ENCODE measurements at regions not wholly inside any gene's neighbourhood (a gene's known extent, or its start where the extent isn't known, plus 50 kb on each side); places are given as distances from the start of the nearest gene placed in this dataset.

- H3K27me3 ChIP-seq (replicated peaks) = no peaks in the 10 kb centered on the region
- in situ Hi-C loops (cut with HindIII; ENCODE audit: low pct_ligation_motif_present, low sequenced_read_pairs) = no loop called here
- no peak overlapping the region for H3K27ac ChIP-seq
- DNase-seq = no peak
- H3K36me3 ChIP-seq (replicated peaks) = no peaks in the 10 kb centered on the region
- no peak overlapping the region for H3K4me3 ChIP-seq (ENCODE audit: low read depth, low read length)
- no peak for TF ChIP-seq CTCF (IDR thresholded peaks at IDR 0.05; ENCODE audit: low read depth, low read length, missing control alignments)
Observed at GRCh38 chr11:119974051-119974450, 163.9 kb downstream of the TRIM29 start.

DNA sequence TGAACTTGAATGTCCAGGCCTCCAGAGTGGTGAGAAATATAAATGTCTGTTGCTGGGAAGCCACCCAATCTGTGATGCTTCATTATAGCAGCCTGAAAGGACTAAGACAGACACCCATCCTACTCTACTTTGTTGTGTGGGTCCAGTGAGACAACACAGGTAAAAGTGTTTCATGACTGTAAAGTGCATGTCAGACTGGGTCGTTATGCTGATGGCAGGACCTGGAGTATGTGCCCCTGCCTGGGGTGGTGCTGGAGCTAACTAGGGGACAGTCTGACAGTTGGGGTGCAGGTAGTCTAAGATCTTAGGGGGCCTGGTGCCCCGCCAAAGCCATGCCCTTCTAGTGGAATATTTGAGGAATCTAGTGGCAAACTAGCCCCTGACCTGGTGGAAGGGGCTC is 165.6 kb downstream of the TRIM29 start:
- Histone ChIP-seq H3K27me3 (replicated peaks) (no peaks in the 10 kb centered on the region), H3K27ac (no peak overlapping the region), H3K4me3 (ENCODE audit: low read depth, low read length) (no peak overlapping the region), H3K36me3 (replicated peaks) (no peaks in the 10 kb centered on the region)
- in situ Hi-C loops (cut with HindIII; ENCODE audit: low pct_ligation_motif_present, low sequenced_read_pairs) = no loop called here
- TF ChIP-seq CTCF (IDR thresholded peaks at IDR 0.05; ENCODE audit: low read depth, low read length, missing control alignments) = no peak
- no peak for DNase-seq

DNA sequence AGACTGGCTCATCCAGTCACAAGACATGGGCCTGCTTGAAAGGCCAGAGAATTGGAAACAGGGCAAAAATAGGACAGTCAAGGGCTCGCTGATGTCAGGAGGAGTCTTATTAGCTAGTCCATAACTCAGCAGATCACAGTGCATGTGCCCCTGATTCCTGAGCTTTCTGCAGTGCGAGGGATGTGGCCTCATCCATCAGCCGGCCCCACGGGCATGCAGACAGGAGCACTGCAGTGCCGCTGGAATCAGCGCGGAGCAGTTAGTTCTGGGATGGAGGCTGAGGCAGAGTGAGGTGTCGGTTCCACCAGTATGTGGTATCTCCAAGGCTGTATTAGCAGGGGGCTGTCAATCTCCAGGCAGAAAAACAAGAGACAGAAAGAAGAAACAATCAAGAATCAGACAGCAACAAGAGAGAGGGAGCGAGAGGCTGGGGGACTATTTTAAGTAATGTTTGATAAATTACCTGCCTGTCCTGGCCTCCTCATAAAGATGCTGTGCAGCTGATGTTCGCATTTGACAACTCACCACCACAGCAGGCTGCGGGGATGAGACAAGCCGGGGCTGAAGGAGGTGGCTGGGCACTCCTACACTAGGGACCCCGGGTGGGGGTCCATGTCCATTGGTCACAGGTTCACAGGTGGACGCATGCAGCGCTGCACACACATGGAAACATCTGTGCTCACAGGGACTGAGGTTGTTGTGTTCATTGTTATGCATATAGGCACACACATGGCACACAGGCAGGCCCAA is 167.2 kb downstream of the TRIM29 start:
- no peak for TF ChIP-seq CTCF (IDR thresholded peaks at IDR 0.05; ENCODE audit: low read depth, low read length, missing control alignments)
- no peaks in the 10 kb centered on the region for H3K27me3 ChIP-seq (replicated peaks)
- no peak overlapping the region for H3K27ac ChIP-seq
- H3K4me3 ChIP-seq (ENCODE audit: low read depth, low read length) = no peak overlapping the region
- no peaks in the 10 kb centered on the region for H3K36me3 ChIP-seq (replicated peaks)
- in situ Hi-C loops (cut with HindIII; ENCODE audit: low pct_ligation_motif_present, low sequenced_read_pairs) = no loop called here
- no peak for DNase-seq

GRCh38 chr11:119964136-119965025 is 173.5 kb downstream of the TRIM29 start:
- in situ Hi-C loops (cut with HindIII; ENCODE audit: low pct_ligation_motif_present, low sequenced_read_pairs) = no loop called here
- no peak overlapping the region for H3K4me3 ChIP-seq (ENCODE audit: low read depth, low read length)
- DNase-seq = no peak

GRCh38 chr11:119957951-119958350 is 180.0 kb downstream of the TRIM29 start:
- H3K27me3 ChIP-seq (replicated peaks) = no peaks in the 10 kb centered on the region
- TF ChIP-seq CTCF (IDR thresholded peaks at IDR 0.05; ENCODE audit: low read depth, low read length, missing control alignments) = no peak
- in situ Hi-C loops (cut with HindIII; ENCODE audit: low pct_ligation_motif_present, low sequenced_read_pairs) = no loop called here
- no peak overlapping the region for H3K4me3 ChIP-seq (ENCODE audit: low read depth, low read length)
- no peaks in the 10 kb centered on the region for H3K36me3 ChIP-seq (replicated peaks)
- H3K27ac ChIP-seq = no peak overlapping the region
- no peak for DNase-seq

More at GRCh38 chr11:119964136-119965025, 173.5 kb downstream of the TRIM29 start:
- Histone ChIP-seq H3K27me3 (replicated peaks) (no peaks in the 10 kb centered on the region), H3K36me3 (replicated peaks) (no peaks in the 10 kb centered on the region), H3K27ac (no peak overlapping the region)
- no peak for TF ChIP-seq CTCF (IDR thresholded peaks at IDR 0.05; ENCODE audit: low read depth, low read length, missing control alignments)

Measured in brain microvascular endothelial cell (primary cell).